H4 (cell line): ENCODE measurements at regions not wholly inside any gene's neighbourhood (a gene's known extent, or its start where the extent isn't known, plus 50 kb on each side); places are given as distances from the start of the nearest gene placed in this dataset.

Experiments
- DNase-seq: peaks from one replicate; pipeline ENCODE4 v3.0.0-alpha.2; 2015; ENCODE audit warnings: low spot score

DNA sequence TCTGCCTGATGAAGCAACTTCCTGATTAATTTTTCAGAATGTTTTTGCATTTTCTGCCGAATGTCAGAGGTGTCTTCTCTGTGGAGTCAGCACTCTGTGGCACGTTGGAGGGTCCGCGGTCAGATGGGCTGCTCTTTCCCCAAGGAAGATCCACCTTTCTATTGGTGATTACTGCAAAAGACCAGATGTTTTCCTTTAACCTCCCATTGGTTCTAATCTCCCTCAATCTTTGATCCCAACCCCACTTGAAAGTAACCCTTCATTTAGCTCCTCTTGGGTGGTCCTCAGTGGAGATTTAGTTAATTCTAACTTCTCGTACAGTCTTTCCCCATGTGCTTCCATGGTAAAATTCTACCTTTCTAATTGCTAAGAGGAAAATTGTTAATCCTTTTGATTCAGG is 397.7 kb upstream of the DDHD1 start:
- DNase-seq: no peak

DNA sequence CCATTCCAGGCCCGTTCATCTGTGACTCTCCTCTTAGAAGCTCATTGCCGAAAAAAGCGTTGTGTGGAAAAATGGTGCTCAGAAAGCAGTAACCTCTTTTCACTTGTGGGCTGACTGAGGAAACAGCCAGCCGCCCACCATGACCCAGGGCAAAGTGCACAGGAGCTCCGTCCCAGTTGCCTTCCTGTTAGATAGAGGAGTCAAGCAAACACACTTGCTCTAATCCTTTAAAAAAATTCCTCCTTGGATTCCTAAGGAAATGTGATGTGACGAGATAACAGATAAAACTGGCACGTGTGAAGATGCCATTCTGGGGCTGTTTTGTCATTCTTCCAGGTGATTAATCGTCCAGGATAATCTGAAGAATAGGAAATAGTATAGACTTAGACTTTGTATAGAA is 396.8 kb upstream of the DDHD1 start:
- no peak for DNase-seq

GRCh38 chr14:53547593-53547992 is 394.5 kb upstream of the DDHD1 start:
- DNase-seq: no peak

GRCh38 chr14:53545217-53545616 is 392.1 kb upstream of the DDHD1 start:
- DNase-seq: no peak

DNA sequence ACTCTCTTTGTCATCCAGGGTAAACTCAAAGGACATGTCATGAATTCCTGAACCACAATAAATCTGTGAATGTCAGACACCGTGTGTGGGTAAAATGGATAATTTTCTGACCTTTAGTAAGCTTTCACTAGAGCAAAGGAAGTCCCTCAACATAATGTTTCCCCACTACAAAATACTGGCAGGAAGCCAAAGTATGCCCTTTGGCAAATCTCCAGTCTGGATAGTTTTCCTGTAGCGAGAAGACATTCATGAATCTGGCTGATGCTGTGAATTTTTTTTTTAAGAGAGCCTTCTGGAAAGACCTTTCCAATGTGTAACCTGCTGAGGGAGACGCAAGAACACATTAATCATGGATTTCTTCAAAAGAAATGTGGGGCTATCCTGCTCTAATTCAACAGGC is 389.6 kb upstream of the DDHD1 start:
- peak; percentile 24 for DNase-seq

GRCh38 chr14:53541411-53541810 is 388.3 kb upstream of the DDHD1 start:
- no peak for DNase-seq

- peak; percentile 71 for DNase-seq
Observed at GRCh38 chr14:53539489-53540126, 386.5 kb upstream of the DDHD1 start.

DNA sequence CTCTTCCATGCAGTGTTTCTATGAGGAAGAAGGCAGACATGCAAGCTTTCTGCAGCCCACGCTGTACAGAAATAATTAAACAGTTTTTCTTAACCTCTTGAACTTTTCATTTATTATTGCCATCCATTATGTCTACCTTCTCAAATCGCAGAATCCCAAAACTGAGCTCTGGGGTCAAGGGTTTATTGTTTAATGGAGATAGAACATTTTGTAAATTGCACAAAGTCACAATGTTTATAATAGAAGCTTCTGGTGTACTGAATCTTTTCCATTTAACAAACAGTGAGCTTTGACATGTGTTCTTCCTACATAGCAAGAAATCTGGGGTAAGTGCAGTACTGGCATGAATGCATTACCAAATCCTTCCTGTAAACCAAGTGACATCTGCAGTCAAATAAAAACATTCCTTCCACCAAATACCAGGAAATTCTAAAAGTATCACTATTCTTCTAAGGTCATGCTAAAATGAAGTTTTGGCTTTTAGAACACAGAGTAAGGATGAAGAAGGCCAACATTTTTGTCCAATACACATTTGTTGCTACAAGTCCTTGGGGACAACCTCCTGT is 385.3 kb upstream of the DDHD1 start:
- no peak for DNase-seq

DNA sequence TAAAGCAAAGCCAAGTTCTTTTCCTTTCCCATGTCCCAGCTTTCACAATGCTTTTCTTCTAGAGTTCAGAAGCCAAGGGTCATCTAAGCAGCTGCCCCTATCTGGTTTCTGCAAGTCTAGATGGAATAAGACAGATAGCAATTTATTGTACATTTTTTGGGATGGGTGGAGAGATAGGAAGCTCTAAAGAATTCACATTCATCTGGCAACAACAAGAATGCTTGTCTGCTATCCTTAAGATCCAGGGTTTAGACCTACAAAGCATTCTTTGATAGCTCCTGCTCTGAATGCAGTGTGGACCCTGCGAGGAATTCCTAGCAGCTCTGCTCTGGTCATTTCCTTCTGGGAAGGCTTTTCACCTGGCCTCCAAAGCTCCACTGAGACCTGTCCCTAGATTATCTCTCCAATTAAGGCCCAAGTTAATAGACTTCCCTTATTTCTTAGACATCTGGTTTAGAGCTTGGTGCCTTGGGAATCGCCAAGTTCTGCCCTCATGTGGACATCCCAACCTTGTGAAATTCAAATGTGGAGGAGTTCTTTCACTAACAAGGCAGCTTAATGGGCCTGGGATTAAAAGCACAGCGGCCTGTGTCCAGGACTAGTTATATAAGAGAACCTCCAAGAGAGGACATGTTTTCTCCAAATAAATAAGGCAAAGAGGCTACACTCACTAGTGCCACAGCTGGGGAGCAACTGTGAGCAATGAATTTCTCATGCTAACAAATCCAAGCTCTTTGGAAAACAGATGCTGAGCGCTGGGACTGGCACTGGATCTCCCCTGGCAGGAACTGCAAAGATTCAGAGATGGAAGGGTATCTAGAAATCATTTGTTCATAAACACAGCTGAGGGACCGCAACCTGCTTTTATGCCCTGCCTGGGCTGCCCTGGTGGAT is 384.5 kb upstream of the DDHD1 start:
- DNase-seq: no peak

- DNase-seq: no peak
Observed at GRCh38 chr14:53536446-53536845, 383.3 kb upstream of the DDHD1 start.

- no peak for DNase-seq
Observed at GRCh38 chr14:53534841-53535240, 381.7 kb upstream of the DDHD1 start.

GRCh38 chr14:53533384-53533970 is 380.4 kb upstream of the DDHD1 start:
- no peak for DNase-seq

- DNase-seq: no peak
Observed at GRCh38 chr14:53532853-53533252, 379.7 kb upstream of the DDHD1 start.

DNA sequence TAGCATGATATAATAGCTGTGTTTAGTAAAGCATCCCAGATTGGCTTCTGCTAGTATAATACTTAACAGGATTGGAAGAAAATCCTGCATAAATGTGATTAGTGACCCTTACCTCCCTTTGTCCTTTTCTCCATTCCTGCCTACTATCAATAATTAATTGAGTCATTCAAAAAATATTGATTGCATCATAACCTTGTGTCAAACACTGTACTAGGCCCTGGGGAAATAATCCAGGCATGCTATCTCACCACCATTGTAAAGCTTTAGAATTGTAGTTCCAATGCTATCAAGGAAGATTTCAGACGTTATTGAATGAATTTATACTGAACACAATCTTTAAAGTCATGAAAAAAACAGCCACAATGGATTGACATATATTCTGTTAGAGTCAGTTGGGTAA is 378.6 kb upstream of the DDHD1 start:
- no peak for DNase-seq

DNA sequence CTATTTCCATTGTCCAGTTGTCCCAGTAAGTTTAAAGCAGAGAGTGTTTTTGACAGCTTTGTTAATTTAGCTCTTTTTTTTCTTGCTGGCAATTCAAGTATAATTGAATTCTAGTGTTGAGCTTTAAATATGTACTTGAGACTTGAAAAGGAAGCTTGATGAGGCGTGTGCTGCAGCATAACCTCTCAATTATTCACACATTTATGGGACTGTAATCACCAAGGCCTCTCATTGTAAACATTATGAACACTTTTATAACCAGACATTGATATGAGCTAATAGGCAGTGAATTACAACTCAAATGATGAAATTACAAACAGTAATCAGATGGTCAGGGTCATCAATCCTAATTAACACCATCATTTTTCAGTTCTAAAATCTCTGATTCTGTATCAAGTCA is 378.0 kb upstream of the DDHD1 start:
- no peak for DNase-seq

DNA sequence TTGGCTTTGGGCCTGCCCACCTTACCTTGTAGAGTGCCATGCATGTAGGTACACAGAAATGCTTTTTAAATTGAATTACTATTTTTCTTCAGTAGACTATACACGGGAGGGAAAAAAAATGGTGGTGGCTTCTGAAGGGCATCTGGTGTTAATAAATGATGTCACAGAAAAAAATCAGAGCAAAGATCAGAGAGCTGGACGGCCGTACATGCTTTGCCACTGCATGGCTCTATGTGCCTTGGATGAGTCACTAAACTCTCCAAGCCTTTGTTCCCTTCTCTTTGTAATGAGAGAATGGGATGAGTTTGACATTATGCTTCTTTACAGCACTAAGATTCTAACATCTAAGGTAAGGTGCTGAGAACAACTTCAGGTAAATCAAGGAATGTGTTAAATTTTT is 376.4 kb upstream of the DDHD1 start:
- DNase-seq: no peak

GRCh38 chr14:53528185-53528671 is 375.1 kb upstream of the DDHD1 start:
- peak; percentile 24 for DNase-seq

GRCh38 chr14:53526200-53526599 is 373.1 kb upstream of the DDHD1 start:
- no peak for DNase-seq

DNA sequence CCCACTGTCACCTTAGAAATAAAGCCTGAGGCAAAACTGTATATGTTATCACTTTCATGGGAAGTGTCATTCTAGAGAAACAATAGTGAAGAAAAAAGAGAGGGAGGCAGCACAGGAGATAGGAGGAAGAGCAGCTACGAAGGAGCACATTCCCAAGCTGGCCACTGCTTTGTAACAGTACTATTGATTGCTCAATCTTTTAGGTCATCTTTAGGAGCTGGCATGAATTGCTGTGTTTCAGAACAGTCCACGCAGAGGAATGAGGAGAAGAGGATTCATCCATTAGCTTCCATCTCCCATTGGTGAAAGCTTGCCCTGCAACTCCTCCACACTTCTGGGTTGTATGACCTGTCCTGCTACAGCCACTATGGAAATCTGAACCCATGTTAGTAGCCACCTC is 372.5 kb upstream of the DDHD1 start:
- DNase-seq: no peak

- no peak for DNase-seq
Observed at GRCh38 chr14:53524391-53524790, 371.3 kb upstream of the DDHD1 start.

- no peak for DNase-seq
Observed at GRCh38 chr14:53523226-53523625, 370.1 kb upstream of the DDHD1 start.

GRCh38 chr14:53520078-53520928 is 367.2 kb upstream of the DDHD1 start:
- DNase-seq: no peak
